Retinal pigment epithelial cell (primary cell): ENCODE measurements at regions not wholly inside any gene's neighbourhood (a gene's known extent, or its start where the extent isn't known, plus 50 kb on each side); places are given as distances from the start of the nearest gene placed in this dataset.
"Not testable (repeated sequence)": the region's sequence is repeated elsewhere in the genome, so short reads cannot be mapped to it uniquely, and the experiment has no call there.

Experiments used
- DNase-seq: peaks from one replicate; pipeline ENCODE4 v3.0.0-alpha.2; 2010; ENCODE audit warnings: low read depth
- H3K4me3 ChIP-seq: 2 replicates; pipeline ENCODE4 v1.5.1; 2011; ENCODE audit warnings: mild to moderate bottlenecking, low read length, control low read depth, moderate library complexity
- TF ChIP-seq, protein P1 (sequence below): conservative IDR thresholded peaks from 2 replicates; pipeline ENCODE4 v1.5.1; 2011; ENCODE audit warnings: low read depth, low read length, control low read depth, inconsistent platforms

DNA sequence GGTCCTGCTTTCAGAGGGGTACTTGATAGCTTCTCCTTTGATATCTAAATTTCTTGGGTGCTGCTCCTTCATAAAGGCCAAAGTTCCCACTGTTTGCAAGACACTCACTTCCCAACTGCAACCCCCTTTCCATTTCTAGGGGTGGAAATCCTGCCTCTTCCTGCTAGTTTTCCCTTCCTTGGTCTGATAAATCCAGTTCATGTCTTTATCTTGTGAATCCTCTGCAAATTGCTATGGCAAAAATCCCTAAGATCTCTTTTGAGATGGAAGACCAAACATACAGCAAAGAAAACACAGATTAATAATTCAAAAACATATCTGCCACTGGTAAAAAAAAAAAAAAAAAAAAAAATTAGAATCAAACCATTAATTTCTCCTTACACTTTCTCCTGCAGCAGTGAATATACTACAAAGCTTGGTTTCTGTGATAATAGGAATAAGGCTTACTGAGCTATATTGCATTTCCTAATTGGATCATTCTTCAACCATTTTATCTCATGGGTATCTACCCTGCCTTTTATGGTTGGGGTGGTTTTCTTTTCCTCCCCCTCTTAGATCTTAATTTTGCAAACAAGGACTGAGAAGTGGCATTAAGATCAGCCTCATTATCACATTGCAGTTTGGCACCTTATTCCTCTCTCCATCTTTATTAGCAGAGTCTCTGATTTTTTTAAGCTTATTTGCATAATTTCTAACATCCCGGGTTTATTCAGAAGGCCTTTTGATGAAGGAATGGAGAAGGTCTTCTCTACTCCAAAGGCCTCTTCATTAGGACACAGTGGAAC lies 439.1 kb downstream of the XYLT1 start:
- TF ChIP-seq, protein P1, sequence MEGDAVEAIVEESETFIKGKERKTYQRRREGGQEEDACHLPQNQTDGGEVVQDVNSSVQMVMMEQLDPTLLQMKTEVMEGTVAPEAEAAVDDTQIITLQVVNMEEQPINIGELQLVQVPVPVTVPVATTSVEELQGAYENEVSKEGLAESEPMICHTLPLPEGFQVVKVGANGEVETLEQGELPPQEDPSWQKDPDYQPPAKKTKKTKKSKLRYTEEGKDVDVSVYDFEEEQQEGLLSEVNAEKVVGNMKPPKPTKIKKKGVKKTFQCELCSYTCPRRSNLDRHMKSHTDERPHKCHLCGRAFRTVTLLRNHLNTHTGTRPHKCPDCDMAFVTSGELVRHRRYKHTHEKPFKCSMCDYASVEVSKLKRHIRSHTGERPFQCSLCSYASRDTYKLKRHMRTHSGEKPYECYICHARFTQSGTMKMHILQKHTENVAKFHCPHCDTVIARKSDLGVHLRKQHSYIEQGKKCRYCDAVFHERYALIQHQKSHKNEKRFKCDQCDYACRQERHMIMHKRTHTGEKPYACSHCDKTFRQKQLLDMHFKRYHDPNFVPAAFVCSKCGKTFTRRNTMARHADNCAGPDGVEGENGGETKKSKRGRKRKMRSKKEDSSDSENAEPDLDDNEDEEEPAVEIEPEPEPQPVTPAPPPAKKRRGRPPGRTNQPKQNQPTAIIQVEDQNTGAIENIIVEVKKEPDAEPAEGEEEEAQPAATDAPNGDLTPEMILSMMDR: no peak
- no peak overlapping the region for H3K4me3 ChIP-seq
- no peak for DNase-seq

DNA sequence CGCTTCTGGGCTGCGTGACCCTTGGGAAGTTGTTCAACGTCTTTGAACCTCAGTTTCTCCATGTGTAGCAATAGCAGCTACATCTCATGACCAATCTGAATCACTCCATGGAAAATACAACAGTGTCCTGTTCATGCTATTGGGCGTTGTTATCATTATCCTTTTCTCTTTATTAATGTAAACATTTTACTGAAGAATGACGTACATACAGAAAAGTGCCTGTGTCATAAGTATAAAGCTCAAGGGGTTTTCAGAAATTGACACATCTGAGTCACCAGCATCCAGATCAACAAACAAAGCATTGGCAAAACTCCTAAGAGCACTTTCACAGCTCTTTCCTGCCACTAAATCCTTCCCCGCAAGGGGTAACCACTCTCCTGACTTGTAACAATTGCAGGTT lies 438.4 kb downstream of the XYLT1 start:
- no peak overlapping the region for H3K4me3 ChIP-seq
- TF ChIP-seq, protein P1: no peak
- DNase-seq: no peak

DNA sequence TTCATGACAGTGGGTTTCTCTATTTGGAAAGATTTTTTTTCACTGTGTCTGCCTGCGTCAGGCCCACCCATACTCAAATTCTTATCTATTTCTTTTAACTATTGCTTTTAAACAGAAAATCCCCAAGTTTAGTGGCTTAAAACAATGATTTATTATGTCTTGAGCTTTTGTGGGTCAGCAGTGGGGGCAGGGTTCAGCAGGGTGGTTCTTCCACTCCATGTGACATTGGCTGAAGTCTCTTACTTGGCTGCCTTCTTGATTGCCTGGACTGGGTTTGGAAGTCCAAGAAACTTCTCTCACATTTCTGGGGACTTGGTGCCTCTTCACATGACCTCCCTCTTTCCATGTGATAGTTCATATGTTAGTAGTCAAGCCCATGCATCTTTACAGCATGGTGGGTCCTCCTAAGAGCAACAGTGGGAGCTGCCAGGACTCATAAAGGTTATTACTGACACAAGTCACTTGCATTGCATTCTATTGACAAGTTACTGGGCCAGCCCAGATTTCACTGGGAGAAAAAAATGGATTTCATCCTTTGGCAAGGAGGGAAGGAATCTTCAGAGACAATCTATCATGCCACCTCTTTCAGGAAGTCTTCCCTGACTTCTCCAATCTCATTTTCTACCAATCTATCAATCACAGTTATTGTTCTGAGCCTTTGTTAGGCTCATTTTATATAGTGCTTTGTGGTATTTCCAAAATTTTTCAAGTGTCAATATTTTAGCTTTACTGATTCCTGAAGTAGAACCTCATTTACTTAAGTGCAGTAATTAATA lies 436.1 kb downstream of the XYLT1 start:
- TF ChIP-seq, protein P1: no peak
- DNase-seq: no peak
- H3K4me3 ChIP-seq: no peak overlapping the region

DNA sequence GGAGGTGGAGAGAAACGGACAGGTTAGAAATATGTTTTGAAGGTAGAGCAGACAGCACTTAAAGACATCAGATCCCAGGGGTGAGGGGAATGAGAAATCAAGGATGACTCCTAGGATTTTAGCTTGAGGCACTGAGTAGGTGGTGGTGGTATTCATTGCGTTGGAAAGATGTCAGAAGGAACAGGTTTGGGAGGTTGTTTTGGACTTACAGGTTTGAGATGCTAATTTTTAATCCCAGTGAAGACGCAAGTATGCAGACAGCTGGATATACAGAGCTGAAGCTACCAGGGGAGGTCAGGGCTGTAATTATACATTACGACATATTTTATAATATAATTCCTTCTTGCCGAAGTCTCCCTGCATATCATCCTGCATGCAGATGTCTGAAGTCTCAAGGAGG lies 433.3 kb downstream of the XYLT1 start:
- TF ChIP-seq, protein P1: no peak
- DNase-seq: no peak
- no peak overlapping the region for H3K4me3 ChIP-seq

DNA sequence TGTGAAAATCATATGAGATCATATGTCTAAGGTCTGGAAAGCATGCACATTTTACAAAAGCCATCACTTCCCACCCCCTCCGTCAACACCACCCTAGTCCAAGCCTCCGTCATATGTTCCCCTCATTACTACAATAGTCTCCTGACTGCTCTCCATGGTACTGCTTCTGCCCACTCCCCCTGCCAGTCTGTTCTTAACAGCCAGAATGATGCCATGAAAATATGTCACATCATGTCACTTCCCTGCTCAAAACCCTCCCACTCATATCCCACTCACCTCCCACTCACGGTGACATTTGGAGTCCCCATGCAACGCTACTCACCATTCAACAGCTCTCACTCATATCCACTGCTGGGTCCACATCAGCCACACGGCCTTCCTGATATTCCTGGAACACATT lies 432.3 kb downstream of the XYLT1 start:
- DNase-seq: no peak
- TF ChIP-seq, protein P1: no peak

DNA sequence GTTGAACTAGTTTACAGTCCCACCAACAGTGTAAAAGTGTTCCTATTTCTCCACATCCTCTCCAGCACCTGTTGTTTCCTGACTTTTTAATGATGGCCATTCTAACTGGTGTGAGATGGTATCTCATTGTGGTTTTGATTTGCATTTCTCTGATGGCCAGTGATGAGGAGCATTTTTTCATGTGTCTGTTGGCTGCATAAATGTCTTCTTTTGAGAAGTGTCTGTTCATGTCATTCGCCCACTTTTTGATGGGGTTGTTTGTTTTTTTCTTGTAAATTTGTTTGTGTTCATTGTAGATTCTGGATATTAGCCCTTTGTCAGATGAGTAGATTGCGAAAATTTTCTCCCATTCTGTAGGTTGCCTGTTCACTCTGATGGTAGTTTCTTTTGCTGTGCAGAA lies 421.7 kb downstream of the XYLT1 start:
- H3K4me3 ChIP-seq, DNase-seq: not testable (repeated sequence)

More for the DNA sequence above, 432.3 kb downstream of the XYLT1 start:
- no peak overlapping the region for H3K4me3 ChIP-seq

DNA sequence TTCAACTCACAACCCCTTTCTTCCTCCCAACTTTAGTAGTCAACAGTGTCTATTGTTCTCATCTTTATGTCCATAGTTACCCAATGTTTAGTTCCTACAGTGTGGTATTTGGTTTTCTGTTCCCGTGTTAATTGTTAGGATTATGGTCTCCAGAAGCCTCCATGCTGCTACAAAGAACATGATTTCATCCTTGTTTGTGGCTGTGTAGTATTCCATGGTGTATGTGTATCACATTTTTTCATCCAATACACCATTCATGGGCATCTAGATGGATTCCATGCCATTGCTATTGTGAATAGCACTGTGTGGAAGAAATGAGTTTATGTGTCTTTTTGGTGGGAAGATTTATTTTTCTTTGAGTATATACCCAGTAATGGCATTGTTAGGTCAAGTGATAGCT lies 420.3 kb downstream of the XYLT1 start:
- H3K4me3 ChIP-seq: no peak overlapping the region
- TF ChIP-seq, protein P1: no peak
- DNase-seq: no peak
